Liver (tissue), 3 donors: ENCODE measurements at regions not wholly inside any gene's neighbourhood (a gene's known extent, or its start where the extent isn't known, plus 50 kb on each side); places are given as distances from the start of the nearest gene placed in this dataset.

Source experiments
- EGR1 ChIP-seq, 2 donors: IDR thresholded peaks; 2 replicates each; pipeline ENCODE4 v1.6.1; 2016 to 2018; ENCODE audit warnings: antibody characterized with exemption in 2 of 2, low read depth in 2 of 2
- HNF4G ChIP-seq: IDR thresholded peaks from 2 replicates; pipeline ENCODE4 v1.6.1; 2016; ENCODE audit warnings: antibody characterized with exemption
- RAD21 ChIP-seq, 2 donors: IDR thresholded peaks; 2 replicates each; pipeline ENCODE4 v1.6.1; 2016; ENCODE audit warnings: antibody characterized with exemption in 2 of 2, mild to moderate bottlenecking in 2 of 2
- RXRA ChIP-seq, 2 donors: IDR thresholded peaks; 2 replicates each; pipeline ENCODE4 v1.6.1; 2017 to 2018; ENCODE audit warnings: antibody characterized with exemption in 2 of 2, mild to moderate bottlenecking in 1 of 2
- SP1 ChIP-seq: IDR thresholded peaks from 2 replicates; pipeline ENCODE4 v1.6.1; 2018; ENCODE audit warnings: antibody characterized with exemption, mild to moderate bottlenecking
- TAF1 ChIP-seq: conservative IDR thresholded peaks from 2 replicates; pipeline ENCODE4 v1.6.1; 2016; ENCODE audit warnings: antibody characterized with exemption, mild to moderate bottlenecking
- TF ChIP-seq, protein P1 (sequence below): fragments of 150-350 bp; IDR thresholded peaks from 2 replicates; pipeline ENCODE4 v1.5.1; 2017; ENCODE audit warnings: improper control_type of control experiment, low read depth, low read length; ENCODE audit not compliant: missing input control
- TF ChIP-seq, protein P2 (sequence below): IDR thresholded peaks from 2 replicates; pipeline ENCODE4 v1.6.1; 2016; ENCODE audit warnings: antibody characterized with exemption
- TF ChIP-seq, protein P3 (sequence below): IDR thresholded peaks from 2 replicates; pipeline ENCODE4 v1.6.1; 2016; ENCODE audit warnings: antibody characterized with exemption, mild to moderate bottlenecking
- TF ChIP-seq, protein P4 (sequence below): IDR thresholded peaks from 2 replicates; pipeline ENCODE4 v1.6.1; 2016; ENCODE audit warnings: antibody characterized with exemption
- donor health status: healthy.
- donor health status: healthy.

DNA sequence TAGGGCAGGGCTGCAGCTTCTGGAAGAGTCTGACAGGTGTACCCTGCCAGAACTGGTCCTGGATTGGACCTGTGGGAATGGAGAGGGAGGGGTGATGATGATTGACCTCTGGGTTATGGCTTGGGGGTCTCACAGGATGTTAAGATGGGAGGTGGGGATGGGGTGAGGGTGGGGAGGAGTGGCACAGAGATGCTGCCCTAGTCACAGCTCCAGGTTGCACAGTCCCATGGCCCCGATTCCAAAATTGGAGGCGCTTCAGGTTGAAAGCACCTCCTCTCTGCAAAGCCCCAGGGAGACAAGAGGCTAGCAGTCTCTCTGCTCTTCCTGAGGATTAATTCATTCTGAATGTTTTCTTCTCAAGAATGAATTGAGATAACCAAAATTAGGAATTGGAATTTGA is 101.4 kb downstream of the FAM43A start:
- TF ChIP-seq, protein P1, sequence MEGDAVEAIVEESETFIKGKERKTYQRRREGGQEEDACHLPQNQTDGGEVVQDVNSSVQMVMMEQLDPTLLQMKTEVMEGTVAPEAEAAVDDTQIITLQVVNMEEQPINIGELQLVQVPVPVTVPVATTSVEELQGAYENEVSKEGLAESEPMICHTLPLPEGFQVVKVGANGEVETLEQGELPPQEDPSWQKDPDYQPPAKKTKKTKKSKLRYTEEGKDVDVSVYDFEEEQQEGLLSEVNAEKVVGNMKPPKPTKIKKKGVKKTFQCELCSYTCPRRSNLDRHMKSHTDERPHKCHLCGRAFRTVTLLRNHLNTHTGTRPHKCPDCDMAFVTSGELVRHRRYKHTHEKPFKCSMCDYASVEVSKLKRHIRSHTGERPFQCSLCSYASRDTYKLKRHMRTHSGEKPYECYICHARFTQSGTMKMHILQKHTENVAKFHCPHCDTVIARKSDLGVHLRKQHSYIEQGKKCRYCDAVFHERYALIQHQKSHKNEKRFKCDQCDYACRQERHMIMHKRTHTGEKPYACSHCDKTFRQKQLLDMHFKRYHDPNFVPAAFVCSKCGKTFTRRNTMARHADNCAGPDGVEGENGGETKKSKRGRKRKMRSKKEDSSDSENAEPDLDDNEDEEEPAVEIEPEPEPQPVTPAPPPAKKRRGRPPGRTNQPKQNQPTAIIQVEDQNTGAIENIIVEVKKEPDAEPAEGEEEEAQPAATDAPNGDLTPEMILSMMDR: no peak
- no peak for TF ChIP-seq RAD21 (IDR thresholded peaks at IDR 0.05)
- TF ChIP-seq, protein P2, sequence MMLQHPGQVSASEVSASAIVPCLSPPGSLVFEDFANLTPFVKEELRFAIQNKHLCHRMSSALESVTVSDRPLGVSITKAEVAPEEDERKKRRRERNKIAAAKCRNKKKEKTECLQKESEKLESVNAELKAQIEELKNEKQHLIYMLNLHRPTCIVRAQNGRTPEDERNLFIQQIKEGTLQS: no peak
- TF ChIP-seq RXRA (IDR thresholded peaks at IDR 0.05): no peak
- TF ChIP-seq, protein P3, sequence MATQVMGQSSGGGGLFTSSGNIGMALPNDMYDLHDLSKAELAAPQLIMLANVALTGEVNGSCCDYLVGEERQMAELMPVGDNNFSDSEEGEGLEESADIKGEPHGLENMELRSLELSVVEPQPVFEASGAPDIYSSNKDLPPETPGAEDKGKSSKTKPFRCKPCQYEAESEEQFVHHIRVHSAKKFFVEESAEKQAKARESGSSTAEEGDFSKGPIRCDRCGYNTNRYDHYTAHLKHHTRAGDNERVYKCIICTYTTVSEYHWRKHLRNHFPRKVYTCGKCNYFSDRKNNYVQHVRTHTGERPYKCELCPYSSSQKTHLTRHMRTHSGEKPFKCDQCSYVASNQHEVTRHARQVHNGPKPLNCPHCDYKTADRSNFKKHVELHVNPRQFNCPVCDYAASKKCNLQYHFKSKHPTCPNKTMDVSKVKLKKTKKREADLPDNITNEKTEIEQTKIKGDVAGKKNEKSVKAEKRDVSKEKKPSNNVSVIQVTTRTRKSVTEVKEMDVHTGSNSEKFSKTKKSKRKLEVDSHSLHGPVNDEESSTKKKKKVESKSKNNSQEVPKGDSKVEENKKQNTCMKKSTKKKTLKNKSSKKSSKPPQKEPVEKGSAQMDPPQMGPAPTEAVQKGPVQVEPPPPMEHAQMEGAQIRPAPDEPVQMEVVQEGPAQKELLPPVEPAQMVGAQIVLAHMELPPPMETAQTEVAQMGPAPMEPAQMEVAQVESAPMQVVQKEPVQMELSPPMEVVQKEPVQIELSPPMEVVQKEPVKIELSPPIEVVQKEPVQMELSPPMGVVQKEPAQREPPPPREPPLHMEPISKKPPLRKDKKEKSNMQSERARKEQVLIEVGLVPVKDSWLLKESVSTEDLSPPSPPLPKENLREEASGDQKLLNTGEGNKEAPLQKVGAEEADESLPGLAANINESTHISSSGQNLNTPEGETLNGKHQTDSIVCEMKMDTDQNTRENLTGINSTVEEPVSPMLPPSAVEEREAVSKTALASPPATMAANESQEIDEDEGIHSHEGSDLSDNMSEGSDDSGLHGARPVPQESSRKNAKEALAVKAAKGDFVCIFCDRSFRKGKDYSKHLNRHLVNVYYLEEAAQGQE: no peak
- TF ChIP-seq EGR1 (IDR thresholded peaks at IDR 0.05; ENCODE audit: low read depth in 2 of 2): no peak
- no peak for TF ChIP-seq HNF4G
- no peak for TF ChIP-seq TAF1
- TF ChIP-seq, protein P4, sequence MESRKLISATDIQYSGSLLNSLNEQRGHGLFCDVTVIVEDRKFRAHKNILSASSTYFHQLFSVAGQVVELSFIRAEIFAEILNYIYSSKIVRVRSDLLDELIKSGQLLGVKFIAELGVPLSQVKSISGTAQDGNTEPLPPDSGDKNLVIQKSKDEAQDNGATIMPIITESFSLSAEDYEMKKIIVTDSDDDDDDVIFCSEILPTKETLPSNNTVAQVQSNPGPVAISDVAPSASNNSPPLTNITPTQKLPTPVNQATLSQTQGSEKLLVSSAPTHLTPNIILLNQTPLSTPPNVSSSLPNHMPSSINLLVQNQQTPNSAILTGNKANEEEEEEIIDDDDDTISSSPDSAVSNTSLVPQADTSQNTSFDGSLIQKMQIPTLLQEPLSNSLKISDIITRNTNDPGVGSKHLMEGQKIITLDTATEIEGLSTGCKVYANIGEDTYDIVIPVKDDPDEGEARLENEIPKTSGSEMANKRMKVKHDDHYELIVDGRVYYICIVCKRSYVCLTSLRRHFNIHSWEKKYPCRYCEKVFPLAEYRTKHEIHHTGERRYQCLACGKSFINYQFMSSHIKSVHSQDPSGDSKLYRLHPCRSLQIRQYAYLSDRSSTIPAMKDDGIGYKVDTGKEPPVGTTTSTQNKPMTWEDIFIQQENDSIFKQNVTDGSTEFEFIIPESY: no peak
- TF ChIP-seq SP1: no peak
